GM12875 (cell line): ENCODE measurements at regions not wholly inside any gene's neighbourhood (a gene's known extent, or its start where the extent isn't known, plus 50 kb on each side); places are given as distances from the start of the nearest gene placed in this dataset.

Experiments
- H3K4me3 ChIP-seq: one replicate; pipeline ENCODE4 v1.5.1; 2011; ENCODE audit warnings: low read depth, low read length, control low read depth
- CTCF ChIP-seq: IDR thresholded peaks from 2 replicates; pipeline ENCODE4 v1.5.1; 2011; ENCODE audit warnings: low read depth, mild to moderate bottlenecking, control low read depth, inconsistent platforms, low read length, moderate library complexity, borderline replicate concordance; ENCODE audit not compliant: insufficient read depth

- H3K4me3 ChIP-seq: no peak overlapping the region
- no peak for TF ChIP-seq CTCF
These were observed 376.3 kb downstream of the PIK3R1 start for GRCh38 chr5:68591850-68592249.

GRCh38 chr5:68592351-68592750 is 376.8 kb downstream of the PIK3R1 start:
- no peak for TF ChIP-seq CTCF
- H3K4me3 ChIP-seq: no peak overlapping the region

- H3K4me3 ChIP-seq: no peak overlapping the region
- TF ChIP-seq CTCF: no peak
These were observed 377.7 kb downstream of the PIK3R1 start for GRCh38 chr5:68593211-68593671.

- no peak for TF ChIP-seq CTCF
- H3K4me3 ChIP-seq: no peak overlapping the region
These were observed 397.4 kb downstream of the PIK3R1 start for GRCh38 chr5:68612972-68613371.

- no peak overlapping the region for H3K4me3 ChIP-seq
- no peak for TF ChIP-seq CTCF
These were observed 402.9 kb downstream of the PIK3R1 start for GRCh38 chr5:68618501-68618900.

GRCh38 chr5:68627001-68627400 is 411.4 kb downstream of the PIK3R1 start:
- no peak for TF ChIP-seq CTCF
- H3K4me3 ChIP-seq: no peak overlapping the region

- no peak overlapping the region for H3K4me3 ChIP-seq
- TF ChIP-seq CTCF: no peak
These were observed 412.7 kb downstream of the PIK3R1 start for GRCh38 chr5:68628082-68628814.
